ENCODE measurements at regions not wholly inside any gene's neighbourhood (a gene's known extent, or its start where the extent isn't known, plus 50 kb on each side); places are given as distances from the start of the nearest gene placed in this dataset.

- ChIA-PET CTCF (interaction anchor here (1.1 to 1.7 kb wide), 3 partner anchors 9 to 11 kb away, joined by 3 to 4 read pairs (median 3); no protein-coding TSS in a partner anchor), POLR2A (no interaction called here)
- DNase-seq (ENCODE audit: low read depth, low spot score) = no peak
- TF ChIP-seq, protein P1, sequence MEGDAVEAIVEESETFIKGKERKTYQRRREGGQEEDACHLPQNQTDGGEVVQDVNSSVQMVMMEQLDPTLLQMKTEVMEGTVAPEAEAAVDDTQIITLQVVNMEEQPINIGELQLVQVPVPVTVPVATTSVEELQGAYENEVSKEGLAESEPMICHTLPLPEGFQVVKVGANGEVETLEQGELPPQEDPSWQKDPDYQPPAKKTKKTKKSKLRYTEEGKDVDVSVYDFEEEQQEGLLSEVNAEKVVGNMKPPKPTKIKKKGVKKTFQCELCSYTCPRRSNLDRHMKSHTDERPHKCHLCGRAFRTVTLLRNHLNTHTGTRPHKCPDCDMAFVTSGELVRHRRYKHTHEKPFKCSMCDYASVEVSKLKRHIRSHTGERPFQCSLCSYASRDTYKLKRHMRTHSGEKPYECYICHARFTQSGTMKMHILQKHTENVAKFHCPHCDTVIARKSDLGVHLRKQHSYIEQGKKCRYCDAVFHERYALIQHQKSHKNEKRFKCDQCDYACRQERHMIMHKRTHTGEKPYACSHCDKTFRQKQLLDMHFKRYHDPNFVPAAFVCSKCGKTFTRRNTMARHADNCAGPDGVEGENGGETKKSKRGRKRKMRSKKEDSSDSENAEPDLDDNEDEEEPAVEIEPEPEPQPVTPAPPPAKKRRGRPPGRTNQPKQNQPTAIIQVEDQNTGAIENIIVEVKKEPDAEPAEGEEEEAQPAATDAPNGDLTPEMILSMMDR (IDR thresholded peaks at IDR 0.05; ENCODE audit: insufficient read depth, low read length, missing control alignments) = no peak
- H3K4me3 ChIP-seq (ENCODE audit: low read depth, low read length) = no peak overlapping the region
Observed at GRCh38 chr10:6347391-6347951, 144.7 kb downstream of the PFKFB3 start.

- TF ChIP-seq, protein P1 (IDR thresholded peaks at IDR 0.05; ENCODE audit: insufficient read depth, low read length, missing control alignments) = no peak
- ChIA-PET POLR2A (no interaction called here), CTCF (interaction anchor here (1.1 to 1.7 kb wide), 2 partner anchors 10 kb away, joined by 3 to 4 read pairs; no protein-coding TSS in a partner anchor)
- DNase-seq (ENCODE audit: low read depth, low spot score) = no peak
- no peak overlapping the region for H3K4me3 ChIP-seq (ENCODE audit: low read depth, low read length)
Observed at GRCh38 chr10:6348096-6348874, 145.6 kb downstream of the PFKFB3 start.

- no peak for DNase-seq (ENCODE audit: low read depth, low spot score)
- CTCF ChIA-PET = no interaction called here
- POLR2A ChIA-PET = no interaction called here
- TF ChIP-seq, protein P1 (IDR thresholded peaks at IDR 0.05; ENCODE audit: insufficient read depth, low read length, missing control alignments) = no peak
- no peak overlapping the region for H3K4me3 ChIP-seq (ENCODE audit: low read depth, low read length)
Observed at GRCh38 chr10:6349846-6350535, 147.3 kb downstream of the PFKFB3 start.

GRCh38 chr10:6350609-6351008 is 147.9 kb downstream of the PFKFB3 start:
- TF ChIP-seq, protein P1 (IDR thresholded peaks at IDR 0.05; ENCODE audit: insufficient read depth, low read length, missing control alignments) = no peak
- DNase-seq (ENCODE audit: low read depth, low spot score) = no peak
- ChIA-PET CTCF (no interaction called here), POLR2A (no interaction called here)
- H3K4me3 ChIP-seq (ENCODE audit: low read depth, low read length) = no peak overlapping the region

DNA sequence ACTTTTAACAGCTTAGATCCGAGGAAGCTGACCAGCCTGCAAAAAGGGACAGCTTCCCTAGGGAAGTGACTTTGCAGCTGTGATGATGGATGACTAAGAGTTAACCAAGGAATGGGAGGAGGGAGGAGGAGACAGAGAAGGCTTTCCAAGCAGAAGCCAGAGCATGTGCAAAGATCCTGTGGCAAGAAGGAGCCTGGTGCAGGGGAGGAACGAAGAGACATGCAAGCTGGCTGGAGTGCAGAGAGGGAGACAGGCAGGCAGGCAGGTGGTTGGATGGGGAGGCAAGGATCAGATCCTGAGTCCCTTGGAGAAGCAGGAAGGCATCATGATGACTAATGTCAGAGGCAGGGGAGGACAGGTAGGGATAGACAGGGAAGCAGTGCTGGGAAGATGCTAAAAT is 148.8 kb downstream of the PFKFB3 start:
- DNase-seq (ENCODE audit: low read depth, low spot score) = no peak
- CTCF ChIA-PET = no interaction called here
- TF ChIP-seq, protein P1 (IDR thresholded peaks at IDR 0.05; ENCODE audit: insufficient read depth, low read length, missing control alignments) = no peak
- POLR2A ChIA-PET = no interaction called here
- H3K4me3 ChIP-seq (ENCODE audit: low read depth, low read length) = no peak overlapping the region

DNA sequence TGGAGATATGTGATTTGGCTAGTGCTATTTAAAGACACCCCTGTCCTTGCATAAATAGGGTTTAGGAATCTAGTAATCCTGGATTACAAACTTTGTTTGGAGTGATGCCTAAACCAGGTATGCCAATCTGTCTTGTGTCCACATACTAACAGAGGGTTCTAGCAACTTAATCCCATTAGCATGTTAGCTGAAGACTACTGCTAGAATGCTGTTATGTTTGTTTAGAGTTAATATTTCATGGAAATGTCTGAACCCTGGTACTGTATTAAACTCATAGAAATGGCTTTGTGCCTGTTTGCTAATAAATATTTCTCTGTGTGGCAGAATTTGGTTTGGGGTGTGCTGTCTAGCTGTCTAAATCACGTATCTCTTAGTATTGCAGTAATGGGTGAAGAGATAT is 150.8 kb downstream of the PFKFB3 start:
- no peak for DNase-seq (ENCODE audit: low read depth, low spot score)
- CTCF ChIA-PET = no interaction called here
- no peak overlapping the region for H3K4me3 ChIP-seq (ENCODE audit: low read depth, low read length)
- POLR2A ChIA-PET = no interaction called here
- TF ChIP-seq, protein P1 (IDR thresholded peaks at IDR 0.05; ENCODE audit: insufficient read depth, low read length, missing control alignments) = no peak
